Stimulated activated CD8-positive, alpha-beta memory T cell treated with anti-CD3 and anti-CD28 coated beads, Interleukin-15, amount 100 ng/mL, for 4 hours (primary cell): ENCODE measurements at regions not wholly inside any gene's neighbourhood (a gene's known extent, or its start where the extent isn't known, plus 50 kb on each side); places are given as distances from the start of the nearest gene placed in this dataset.

Source experiments
- DNase-seq, 2 donors: peaks; one replicate each; pipeline ENCODE4 v3.0.0-alpha.2; 2020; ENCODE audit warnings: low read depth in 2 of 2

GRCh38 chr2:221095356-221095755 is 476.7 kb downstream of the EPHA4 start:
- no peak for DNase-seq

GRCh38 chr2:221096706-221097567 is 475.2 kb downstream of the EPHA4 start:
- no peak for DNase-seq

- DNase-seq: no peak
These were observed 474.6 kb downstream of the EPHA4 start for GRCh38 chr2:221097568-221097915.

DNA sequence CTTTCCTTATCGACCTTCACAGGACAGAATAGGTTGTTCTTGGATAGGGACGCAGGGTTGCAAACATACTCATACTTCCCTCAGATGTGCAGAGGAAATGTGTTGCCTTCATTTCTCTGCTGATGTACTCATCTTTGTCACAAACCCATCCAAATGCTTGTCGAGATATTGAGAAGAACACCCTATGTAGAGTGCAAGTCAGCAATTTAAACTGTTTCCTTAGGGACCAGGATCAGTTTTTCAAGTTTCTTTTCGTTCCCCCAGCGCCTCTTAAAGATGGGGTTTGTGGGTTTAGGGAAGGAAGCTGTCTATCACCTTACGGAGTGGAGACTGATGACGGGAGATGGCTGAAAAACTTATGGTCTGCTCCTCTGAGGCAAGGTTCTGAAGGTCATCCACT is 474.2 kb downstream of the EPHA4 start:
- DNase-seq: no peak

GRCh38 chr2:221100467-221101089 is 471.5 kb downstream of the EPHA4 start:
- DNase-seq: no peak

GRCh38 chr2:221102896-221103688 is 469.0 kb downstream of the EPHA4 start:
- DNase-seq: no peak

DNA sequence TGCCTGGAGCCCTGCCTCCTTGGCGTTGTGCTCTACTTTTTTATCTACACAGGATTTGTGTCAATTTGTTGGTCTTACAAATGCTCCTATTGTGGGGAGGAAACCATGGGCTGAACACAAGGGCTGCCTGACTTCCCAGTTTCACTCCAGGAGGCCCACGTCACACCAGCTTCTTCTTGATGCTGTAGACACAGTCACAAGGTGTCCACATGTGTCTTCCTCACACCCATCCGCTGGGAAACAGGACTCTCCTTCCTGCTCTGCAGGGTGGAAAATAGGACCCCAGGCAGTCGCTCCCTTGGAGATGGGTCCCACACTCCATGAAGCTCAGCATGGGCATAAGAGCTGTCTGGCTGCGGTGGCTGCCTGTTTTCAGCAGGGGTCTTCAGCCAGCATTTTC is 468.2 kb downstream of the EPHA4 start:
- no peak for DNase-seq

DNA sequence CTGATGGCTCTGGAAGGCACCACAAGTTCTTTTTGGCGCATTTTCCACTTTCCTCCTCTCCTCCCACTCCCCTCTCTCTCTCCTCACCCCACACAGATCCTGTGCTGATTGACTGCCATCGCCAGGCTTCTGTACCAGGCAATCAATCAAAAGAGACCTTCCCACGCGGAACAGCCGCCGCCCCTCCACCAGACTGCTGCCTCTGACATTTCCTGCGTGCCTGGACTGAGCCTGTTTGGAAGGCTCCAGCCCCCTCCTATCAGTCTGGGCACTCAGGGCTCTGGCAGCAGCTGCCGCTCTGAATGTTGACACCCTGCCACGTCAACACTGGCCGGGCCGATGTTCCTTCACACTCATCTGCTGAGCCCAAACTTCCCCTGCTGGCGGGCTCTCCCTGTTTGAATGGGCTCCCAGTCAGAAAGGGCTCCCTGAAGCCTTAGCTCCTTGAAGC is 467.7 kb downstream of the EPHA4 start:
- DNase-seq: no peak

DNA sequence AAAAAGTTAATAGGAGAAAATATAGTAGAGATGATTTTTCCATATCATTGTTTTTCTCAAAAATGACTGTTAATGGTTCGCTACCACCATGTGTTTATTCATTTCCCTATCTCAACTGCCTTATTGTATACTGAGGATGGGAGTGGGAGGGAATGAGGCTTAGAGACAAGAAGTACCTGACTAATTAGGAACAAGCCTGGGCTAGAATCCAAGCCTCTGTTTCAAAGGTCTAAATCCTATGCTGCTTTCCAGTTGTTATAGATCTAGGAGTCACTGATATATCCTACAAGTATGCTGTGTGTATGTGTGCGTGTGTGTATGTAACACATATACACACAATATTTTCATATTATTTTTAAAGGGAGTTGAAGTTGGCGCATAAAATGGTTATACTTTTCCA is 465.9 kb downstream of the EPHA4 start:
- DNase-seq: no peak

DNA sequence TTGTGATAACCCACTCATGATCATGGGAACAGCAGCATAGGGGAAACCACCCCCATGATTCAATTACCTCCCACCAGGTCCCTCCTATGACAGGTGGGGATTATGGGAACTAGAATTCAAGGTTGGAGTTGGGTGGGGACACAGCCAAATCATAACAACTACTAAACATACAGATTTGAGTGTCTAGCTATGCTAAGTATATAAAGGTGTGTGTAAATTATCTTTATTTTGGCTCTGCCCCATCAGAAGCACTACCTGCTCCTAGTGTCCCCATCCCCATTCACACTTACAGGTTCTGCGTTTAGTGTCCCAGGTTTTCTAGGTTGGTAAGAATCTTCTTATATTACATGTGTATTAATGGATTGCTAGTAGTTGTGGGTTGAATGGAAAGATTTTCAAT is 464.7 kb downstream of the EPHA4 start:
- DNase-seq: no peak

DNA sequence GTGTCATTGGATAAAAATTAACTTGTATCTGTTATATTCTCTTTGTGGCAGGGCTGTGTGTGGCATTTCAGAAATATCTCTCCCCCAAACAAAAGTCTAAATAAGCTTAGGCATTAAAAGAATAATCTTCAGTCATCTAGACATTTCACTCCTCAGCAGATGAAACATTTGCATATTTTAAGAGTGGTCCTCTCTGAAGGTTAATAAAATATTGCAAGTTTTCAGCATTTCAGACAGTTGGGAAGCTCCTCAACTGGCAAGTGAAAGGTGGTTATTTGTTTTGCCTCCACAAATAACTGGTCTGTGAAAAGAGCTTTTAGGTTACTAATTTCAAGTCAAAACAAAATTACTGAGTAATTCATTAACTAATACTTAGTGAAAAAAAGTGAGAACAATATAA is 462.6 kb downstream of the EPHA4 start:
- no peak for DNase-seq

GRCh38 chr2:221111739-221112138 is 460.4 kb downstream of the EPHA4 start:
- DNase-seq: no peak

- no peak for DNase-seq
These were observed 459.4 kb downstream of the EPHA4 start for GRCh38 chr2:221112744-221113143.

- DNase-seq: no peak
These were observed 456.2 kb downstream of the EPHA4 start for GRCh38 chr2:221115944-221116343.

DNA sequence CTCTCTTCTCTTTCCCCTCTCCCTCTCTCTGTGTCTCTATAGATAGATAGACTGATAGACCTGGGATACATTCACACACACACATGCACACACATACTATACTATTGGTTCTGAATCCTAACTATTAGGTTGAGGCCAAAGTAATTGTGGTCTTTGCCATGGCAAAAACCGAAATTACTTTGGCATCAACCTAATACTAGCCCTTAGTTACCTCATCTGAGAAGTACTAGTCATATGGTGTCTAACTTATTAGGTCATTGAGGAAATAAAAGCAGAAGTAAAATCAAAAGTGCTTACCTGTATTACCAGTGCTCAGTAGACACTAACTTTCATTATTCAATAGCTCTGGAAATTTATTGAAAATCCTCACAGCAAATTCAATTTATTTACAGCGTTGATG is 451.5 kb downstream of the EPHA4 start:
- DNase-seq: no peak

GRCh38 chr2:221123396-221123795 is 448.7 kb downstream of the EPHA4 start:
- DNase-seq: no peak

GRCh38 chr2:221124532-221125240 is 447.4 kb downstream of the EPHA4 start:
- DNase-seq: no peak

- no peak for DNase-seq
These were observed 446.4 kb downstream of the EPHA4 start for GRCh38 chr2:221125691-221126090.

- no peak for DNase-seq
These were observed 442.4 kb downstream of the EPHA4 start for GRCh38 chr2:221129657-221130056.

DNA sequence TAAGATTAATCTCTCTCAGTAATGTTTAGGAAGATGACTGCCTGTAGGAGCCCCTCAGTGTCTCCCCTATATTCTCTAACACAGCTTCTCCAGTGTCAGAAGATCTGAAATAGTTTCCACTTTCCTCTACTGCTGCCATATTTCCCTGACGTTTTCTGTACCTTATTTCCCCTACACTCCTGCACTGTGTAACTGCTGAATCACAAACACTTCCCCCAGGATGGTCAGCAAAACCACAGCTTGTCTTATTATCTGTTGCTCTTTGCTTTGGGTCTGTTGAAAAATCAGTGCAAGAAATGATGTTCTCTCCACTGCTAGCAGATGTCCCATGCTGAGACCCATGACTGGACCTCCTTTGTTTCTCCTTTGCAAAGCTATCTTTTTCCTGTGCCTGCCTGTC is 441.7 kb downstream of the EPHA4 start:
- DNase-seq: no peak

DNA sequence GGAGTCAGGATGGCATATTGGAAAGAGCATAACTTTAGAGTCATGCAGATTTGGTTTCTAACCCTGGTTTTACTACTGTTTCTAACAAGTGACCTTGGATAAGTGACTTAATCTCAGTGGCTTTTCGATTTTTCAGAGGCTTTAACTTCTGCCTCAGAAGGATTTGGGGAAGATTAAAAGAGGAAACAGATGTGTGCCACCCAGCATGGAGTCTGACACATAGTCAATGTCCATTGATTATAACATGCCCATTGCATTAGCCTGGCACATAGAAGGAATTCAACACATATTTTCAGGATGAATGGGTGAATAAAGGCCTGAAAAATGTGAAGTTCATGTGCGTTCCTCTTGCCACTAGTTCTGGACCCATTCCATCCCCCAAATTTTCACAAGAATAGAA is 438.2 kb downstream of the EPHA4 start:
- DNase-seq: no peak

GRCh38 chr2:221134718-221135117 is 437.4 kb downstream of the EPHA4 start:
- DNase-seq: no peak
